GM18526 (cell line): ENCODE measurements at regions not wholly inside any gene's neighbourhood (a gene's known extent, or its start where the extent isn't known, plus 50 kb on each side); places are given as distances from the start of the nearest gene placed in this dataset.

Source experiments
- POLR2A ChIP-seq: IDR thresholded peaks from 3 replicates; pipeline ENCODE4 v1.6.1; 2011; ENCODE audit not compliant: insufficient read length; ENCODE audit errors: extremely low read depth

DNA sequence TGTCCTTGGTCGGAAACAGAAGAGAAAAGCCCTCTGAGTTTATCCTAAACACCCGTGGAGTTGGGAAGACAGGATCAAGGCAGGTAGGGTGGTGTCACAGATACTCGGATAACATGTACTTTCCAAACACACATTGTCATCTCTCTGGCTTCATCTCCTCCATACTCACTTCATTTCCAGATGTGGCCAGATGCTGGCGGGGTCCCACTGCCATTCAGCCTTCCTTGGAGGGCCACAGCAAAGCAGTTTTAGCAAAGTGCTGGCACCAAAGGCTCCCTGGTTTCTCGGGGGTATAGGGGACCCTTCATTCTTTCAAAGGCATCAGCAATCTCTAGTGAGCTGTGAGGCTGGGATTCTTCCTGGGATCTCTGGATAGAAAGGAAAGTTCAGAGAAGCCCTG lies 539.5 kb downstream of the TCERG1L start:
- TF ChIP-seq POLR2A = no peak

DNA sequence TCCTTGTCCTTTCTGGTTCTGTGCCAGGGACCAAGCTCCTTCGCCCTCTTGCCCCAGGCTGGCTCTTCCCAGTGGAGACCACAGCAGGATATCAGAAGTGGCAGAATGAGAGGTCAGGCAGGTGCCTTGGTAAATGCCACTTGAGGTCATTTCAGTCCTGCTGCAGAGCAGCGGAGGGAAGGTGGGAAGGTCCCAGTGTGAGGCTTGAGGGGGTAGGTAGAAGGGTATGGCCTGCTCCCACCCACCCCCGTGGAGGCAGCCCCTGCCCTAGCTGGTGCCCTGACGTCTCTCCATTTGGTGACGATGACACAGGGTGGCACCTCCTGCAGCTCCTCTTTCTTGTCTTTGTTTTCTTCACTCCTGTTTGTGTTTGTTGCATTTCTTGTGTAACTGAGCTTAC lies 538.8 kb downstream of the TCERG1L start:
- TF ChIP-seq POLR2A = no peak

DNA sequence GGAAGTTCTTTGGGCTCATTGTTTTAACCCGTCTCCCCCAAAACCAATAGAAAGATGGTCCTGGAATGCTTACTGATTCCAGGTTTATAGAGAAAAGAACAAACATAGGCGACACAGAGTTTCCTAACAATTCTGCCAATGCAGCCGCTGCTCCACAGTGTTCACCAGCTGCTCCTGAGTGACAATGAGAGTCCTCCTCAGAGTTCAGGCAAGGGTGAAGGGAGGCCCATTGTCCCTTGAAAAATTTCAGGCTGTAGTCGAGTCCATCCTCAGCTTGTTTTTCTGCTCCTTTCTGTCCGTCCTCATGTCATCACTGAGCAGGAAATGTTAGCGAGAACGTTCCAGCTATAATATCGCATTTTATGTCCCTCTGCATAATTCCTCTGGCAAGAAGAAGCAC lies 537.6 kb downstream of the TCERG1L start:
- TF ChIP-seq POLR2A = no peak

DNA sequence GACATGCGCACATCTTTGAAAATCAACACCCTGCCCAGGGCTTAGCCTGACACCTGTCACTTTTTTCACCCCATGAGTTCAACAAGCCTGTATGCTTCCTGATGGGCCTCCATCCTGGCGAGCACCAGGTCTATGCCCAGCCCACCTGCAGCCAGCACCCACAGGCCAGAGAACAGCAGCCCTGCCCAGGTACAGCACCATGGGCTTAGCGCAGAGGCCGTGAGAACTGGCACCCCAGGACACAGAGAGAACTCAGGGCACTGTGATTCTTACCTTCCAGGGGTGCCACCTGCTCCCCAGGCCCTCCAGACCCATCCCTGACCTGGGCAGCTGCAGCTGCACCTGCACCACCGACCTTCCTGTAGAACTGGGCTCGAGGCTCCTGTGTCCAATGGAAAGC lies 536.6 kb downstream of the TCERG1L start:
- TF ChIP-seq POLR2A = no peak

DNA sequence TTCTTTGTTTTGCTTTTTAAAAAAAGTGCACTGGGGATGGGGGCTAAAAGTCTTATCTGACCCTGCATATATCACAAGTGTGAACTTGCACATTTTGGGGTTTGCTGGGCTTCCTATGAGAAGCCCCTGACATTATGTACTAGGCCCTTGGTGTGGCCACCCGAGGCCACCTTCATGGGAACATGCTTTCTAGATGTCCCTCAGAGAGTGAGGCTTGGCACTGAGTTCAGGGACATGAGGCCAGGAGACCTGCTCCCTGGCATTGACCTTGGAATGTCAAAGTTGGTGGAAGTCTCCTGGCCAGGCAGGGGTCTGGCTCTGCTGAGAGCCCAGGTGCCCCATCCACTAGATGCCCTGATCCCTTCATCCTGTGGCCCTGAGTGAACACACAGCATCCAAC lies 536.2 kb downstream of the TCERG1L start:
- TF ChIP-seq POLR2A = no peak

DNA sequence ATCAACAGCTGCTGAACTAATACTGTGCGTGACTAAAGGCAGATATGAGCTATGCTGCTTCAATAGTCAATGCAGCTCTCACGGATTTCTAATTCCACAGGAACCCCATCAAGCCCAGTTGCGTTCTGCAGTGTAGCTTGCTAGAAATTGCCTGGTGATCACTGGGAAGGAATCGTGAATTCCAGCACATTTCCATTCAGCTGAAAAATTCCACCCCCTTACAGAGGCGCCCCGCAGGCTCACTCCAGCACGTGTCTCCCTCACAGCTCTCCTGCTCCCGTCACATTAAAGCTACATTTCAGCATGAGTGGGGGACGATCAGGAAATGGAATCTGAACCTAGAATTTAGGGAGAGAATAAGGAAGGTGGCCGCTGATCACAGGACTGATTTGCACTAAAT lies 534.8 kb downstream of the TCERG1L start:
- TF ChIP-seq POLR2A = no peak

DNA sequence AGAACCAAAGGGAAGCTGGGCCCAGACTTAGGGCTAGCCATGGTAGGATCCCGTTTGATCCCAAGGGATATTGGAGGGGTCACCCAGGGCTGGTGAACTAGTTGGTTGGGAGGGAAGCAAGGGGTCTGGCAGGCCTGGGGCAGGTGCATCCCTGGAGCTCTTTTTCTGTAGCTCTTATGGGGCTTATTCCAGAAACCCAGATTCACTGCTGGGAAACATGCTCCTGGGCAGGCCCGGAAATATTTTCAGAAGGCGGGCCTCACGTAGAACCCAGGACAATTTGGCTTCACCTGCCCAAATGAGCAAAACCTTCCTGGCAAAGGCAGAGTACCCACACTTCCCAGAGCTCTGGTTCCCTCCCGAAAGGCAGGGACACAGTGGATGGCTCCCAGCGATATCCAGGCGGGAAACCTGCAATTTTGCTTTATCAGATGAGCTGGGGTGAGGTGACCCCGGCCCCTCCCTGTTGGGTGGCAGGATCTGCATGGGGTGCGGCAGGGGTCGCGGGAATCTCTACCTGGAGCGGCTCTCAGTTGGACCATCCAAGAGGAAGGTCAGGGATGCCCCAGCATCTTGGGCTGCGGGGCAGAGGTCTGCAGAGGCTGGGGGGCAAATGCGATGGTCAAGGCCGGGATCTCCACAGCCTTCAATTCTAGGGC lies 533.9 kb downstream of the TCERG1L start:
- no peak for TF ChIP-seq POLR2A

DNA sequence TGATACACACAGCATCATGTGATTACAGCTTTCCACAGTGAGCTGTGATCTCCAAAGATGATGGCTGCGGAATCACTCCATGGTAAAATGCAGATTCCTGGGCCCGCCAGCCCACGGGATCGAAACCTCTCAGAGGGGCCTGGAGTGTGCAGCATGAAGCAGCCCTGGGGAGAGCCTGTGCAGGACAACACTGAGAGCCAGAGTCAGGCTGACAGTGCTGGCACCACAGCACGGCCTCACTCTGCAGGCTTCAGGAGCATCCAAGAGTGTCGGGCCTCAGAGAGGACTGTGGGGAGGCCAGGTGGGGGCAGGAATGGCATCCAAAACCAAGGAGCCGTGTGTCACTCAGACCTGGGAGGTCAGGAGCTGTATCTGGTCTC lies 533.4 kb downstream of the TCERG1L start:
- TF ChIP-seq POLR2A = no peak

DNA sequence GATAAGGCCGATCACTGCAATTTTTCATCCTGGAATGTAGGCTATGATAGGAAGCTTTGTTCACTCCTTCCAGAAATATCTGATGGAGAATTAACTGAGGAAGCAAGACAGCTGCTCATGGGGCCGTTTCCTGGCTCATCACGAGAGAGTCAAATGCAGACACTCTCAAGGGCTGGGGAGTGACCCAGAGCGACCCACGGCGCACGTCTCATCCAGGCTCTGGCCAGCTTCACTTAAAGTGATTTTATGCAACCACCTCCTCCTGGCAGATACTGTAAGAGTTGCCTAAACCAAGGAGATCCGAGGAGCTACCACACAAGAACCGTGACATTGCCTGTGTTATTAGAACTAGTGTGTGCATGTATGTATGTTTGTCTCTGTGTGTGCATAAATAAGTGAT lies 530.8 kb downstream of the TCERG1L start:
- TF ChIP-seq POLR2A = no peak

DNA sequence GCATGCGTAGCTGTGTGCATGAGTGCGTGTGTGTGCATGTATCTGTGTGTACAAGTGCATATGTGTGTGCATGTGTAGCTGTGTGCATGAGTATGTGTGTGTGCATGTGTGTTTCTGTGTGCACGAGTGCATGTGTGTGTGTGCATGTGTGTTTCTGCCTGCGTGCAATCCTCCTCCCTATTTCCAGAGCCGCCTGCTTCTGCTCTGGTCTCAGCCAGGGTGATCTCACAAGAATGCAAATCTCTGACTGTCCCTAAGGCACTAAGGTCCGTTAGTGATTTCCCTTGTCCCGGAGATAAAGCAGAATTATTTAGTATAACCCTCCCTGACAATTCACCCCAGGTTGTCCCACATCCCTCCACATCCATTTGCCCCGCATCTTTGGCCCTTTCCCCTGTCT lies 530.3 kb downstream of the TCERG1L start:
- TF ChIP-seq POLR2A = no peak

DNA sequence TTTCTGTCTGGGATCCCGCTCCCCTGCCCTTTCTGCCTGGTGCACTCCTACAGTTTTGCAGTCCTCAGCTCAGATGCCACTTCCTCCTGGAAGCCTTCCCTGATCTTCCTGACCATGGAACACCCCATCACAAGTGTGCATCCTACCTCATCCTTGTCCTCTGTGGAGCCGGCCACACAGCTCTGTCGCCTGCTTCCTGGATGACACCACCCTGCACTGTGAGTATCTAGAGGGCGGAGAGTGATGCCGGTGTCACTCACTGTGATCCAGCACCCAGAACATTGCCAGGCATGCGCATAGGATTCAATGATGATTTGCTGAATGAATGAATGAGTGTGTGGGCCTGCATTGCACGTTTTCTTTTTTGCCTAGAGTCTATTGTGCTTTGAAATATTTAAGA lies 529.9 kb downstream of the TCERG1L start:
- TF ChIP-seq POLR2A = no peak

DNA sequence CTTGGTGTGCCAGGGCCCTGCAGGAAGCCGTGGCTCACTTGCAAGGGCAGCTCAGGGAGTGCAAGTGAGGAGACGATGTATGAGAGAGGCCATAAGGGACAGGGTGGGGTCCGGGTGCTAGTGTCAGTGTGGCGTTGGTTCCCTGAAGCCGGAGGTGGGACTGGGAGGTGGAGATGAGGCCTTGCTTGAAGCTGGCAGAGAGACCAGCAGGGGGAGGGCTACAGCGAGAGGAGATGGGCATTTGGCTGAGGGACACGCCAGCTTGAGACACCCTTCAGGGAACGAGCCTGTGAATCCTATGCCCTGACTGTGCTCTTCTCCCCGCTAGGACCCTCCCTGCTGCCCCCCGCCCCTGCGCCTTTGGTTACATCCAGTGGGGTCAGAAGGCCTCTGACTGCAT lies 529.1 kb downstream of the TCERG1L start:
- no peak for TF ChIP-seq POLR2A

DNA sequence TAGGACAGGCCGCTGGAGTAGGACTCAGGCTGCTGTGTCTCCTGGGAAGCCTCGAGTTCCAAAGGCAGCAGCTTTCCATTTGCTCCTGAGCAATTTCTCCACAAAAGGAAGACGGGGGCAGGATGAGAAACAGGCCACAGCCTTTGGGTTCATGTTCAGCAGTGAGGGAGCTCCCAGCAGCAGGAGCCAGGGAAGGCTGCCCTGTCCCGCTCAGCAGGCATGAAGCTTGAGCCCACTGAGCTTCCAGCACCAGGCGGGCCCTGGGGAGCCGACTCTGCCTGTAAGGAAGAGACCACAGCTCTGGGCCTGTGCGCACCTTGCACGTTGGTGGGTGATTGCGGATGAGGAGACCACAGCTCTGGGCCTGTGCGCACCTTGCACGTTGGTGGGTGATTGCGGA lies 527.2 kb downstream of the TCERG1L start:
- TF ChIP-seq POLR2A = no peak

DNA sequence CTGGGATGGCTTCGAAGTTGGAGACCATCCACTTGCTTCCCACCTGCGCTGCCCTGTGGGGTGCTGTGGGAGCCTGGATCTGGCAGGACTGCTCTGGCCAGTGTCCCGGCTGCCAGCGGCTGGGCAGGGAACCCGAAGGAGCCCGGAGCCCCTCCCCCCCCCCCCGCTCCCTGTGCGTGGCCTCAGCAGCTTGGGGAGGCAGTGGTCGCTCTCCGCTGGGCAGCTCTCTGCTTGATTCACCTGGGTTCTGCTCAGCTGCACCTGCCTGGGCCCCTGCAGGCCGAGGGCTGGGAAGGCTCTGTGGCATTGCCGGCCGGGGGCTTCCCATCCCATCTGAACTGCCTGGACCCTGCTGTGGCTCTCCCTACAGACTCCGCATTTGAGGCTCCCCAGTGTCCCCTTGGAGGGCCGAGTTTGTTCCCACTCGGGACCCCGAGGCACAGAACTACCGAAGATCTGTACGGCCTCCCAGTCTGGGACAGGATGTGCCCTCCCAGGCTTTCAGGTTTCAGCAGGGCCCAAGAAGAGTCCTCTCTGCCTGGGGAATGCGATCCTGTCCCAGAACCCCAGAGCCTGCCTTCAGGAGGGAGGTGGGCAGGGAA lies 525.1 kb downstream of the TCERG1L start:
- no peak for TF ChIP-seq POLR2A

DNA sequence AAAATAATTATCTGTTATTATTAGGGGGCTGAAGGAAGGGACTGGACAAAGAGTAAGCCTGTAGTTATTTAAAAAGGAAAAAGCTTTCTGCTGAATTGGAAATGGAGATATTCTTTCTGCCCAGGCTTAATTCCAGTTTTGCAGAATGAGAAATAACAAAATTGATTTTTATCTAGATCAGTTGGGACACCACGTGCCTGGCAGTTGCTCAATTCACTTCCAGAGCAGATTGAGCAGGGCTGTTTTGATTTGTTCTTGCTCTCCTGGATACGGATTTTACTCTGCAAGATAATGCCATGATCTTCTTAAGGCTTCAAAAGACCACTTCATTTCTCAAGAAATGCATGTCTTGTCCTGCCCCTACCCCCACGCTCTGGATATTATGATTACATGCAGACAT lies 524.3 kb downstream of the TCERG1L start:
- no peak for TF ChIP-seq POLR2A

DNA sequence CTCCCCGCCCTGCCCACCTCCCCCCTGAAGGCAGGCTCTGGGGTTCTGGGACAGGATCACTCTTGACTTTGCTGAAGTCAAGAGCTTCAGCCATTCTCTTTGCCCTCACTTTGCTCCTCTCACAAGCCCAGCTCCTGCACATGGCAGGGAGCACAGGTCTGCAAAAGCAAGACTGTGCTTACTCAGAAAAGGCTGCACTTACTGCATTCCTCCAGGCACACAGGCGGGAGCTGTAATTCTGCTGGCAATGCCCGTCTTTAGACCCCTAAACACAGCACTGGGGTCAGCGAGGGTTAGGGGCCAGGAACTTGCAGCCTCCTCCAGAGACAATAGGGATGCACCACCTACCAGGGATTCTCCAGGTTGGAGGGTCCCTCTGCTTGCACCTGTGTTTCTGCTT lies 523.7 kb downstream of the TCERG1L start:
- no peak for TF ChIP-seq POLR2A

DNA sequence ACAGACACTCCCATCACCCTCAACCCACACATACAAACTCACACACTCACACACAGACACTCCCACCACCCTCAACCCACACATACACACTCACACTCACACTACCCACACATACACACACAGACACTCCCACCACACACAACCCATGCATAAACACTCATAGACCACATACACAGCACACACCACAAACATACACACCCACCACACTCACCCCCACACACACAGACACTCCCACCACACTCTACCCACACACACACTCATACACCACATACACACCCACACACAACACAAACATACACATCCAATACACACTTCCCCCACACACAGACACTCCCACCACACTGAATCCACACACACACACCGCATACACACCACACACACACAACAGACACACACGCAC lies 521.2 kb downstream of the TCERG1L start:
- TF ChIP-seq POLR2A = no peak
